ENCODE measurements at regions not wholly inside any gene's neighbourhood (a gene's known extent, or its start where the extent isn't known, plus 50 kb on each side); places are given as distances from the start of the nearest gene placed in this dataset.

DNA sequence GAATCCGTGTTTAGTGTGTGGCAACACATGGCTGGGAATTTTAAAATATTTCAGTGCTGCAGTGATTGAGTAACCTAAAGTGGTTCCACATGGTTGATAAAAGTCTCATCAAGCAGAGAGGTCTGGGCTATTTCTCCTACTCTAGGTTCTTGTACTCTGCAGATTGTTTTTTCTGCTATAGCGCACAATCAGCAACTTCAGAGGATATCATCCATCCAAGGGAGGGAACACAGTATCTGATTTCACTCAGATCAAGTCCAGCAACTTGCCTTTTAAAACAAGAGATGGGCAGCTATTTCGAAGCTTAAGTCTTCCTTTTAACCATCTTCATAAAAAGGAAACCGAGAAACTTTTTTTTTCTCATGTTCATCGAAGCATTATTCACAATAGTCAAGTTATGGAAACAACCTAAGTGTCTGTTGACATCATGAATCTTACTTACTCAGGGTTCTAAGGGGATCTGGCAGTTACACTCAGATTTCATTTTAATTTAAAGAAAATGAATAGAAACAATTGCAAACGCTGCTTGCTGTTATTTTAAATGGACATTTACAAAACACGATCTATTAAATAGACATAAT, 172.7 kb upstream of the TRIB2 start:
- H3K27me3 ChIP-seq = no peaks in the 10 kb centered on the region
- no peaks in the 10 kb centered on the region for H3K9me3 ChIP-seq
- no peaks in the 10 kb centered on the region for H3K36me3 ChIP-seq
- DNase-seq (ENCODE audit: low spot score in 2 of 2) = no peak
- no peak overlapping the region for H3K4me3 ChIP-seq
- H3K4me1 ChIP-seq = peaks cover 0 to 7% (median under 1%) of the 10 kb centered on the region in 4 donors
- 75 to 76% methylated on average over 7 of the region's 7 CpGs for WGBS, 2 donors
- H3K27ac ChIP-seq = peak overlapping the region in 1 of 4 donors; percentile 31
- TF ChIP-seq EP300 (IDR thresholded peaks at IDR 0.05) (peak in 1 of 2 donors; percentile 68), POLR2A (IDR thresholded peaks at IDR 0.05) (no peak)

DNA sequence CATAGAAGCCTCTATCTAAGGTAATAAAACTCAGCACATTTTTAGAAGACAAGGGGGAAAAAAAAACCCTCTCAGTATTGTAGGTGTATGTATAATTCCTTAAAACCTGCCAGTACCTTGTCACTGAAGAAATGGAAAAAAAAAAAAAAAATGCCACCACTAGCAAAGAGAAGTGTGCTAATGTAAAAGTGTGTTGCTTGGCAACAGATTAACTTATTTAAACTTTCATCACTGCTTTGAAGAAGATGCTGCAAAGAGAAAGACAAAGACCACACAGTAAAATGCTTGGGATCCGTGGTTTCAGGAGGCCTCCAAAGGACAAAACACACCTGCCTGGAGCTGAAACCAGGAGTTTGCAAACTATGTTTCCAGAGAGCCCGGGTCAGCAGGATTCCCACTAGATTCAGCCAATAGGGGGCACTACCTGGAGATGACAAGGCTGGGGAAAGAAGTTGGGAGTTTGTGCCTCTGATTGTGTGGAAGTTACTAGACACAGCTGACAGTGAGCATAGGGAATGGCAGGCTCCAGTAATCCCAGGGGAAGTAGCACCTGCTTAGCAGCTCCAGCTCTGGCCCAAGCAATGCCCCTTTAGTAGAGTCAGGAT, 169.1 kb upstream of the TRIB2 start:
- H3K4me3 ChIP-seq = no peak overlapping the region
- 67 to 91% methylated on average over 2 of the region's 2 CpGs for WGBS, 2 donors
- no peak overlapping the region for H3K27ac ChIP-seq
- no peaks in the 10 kb centered on the region for H3K27me3 ChIP-seq
- TF ChIP-seq EP300 (IDR thresholded peaks at IDR 0.05) (no peak), POLR2A (IDR thresholded peaks at IDR 0.05) (no peak)
- TF ChIP-seq, protein P1, sequence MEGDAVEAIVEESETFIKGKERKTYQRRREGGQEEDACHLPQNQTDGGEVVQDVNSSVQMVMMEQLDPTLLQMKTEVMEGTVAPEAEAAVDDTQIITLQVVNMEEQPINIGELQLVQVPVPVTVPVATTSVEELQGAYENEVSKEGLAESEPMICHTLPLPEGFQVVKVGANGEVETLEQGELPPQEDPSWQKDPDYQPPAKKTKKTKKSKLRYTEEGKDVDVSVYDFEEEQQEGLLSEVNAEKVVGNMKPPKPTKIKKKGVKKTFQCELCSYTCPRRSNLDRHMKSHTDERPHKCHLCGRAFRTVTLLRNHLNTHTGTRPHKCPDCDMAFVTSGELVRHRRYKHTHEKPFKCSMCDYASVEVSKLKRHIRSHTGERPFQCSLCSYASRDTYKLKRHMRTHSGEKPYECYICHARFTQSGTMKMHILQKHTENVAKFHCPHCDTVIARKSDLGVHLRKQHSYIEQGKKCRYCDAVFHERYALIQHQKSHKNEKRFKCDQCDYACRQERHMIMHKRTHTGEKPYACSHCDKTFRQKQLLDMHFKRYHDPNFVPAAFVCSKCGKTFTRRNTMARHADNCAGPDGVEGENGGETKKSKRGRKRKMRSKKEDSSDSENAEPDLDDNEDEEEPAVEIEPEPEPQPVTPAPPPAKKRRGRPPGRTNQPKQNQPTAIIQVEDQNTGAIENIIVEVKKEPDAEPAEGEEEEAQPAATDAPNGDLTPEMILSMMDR (IDR thresholded peaks at IDR 0.05) = no peak
- no peaks in the 10 kb centered on the region for H3K36me3 ChIP-seq
- DNase-seq (ENCODE audit: low spot score in 2 of 2) = no peak
- no peaks in the 10 kb centered on the region for H3K9me3 ChIP-seq
- peaks cover 0 to 7% (median 2%) of the 10 kb centered on the region in 4 donors for H3K4me1 ChIP-seq

DNA sequence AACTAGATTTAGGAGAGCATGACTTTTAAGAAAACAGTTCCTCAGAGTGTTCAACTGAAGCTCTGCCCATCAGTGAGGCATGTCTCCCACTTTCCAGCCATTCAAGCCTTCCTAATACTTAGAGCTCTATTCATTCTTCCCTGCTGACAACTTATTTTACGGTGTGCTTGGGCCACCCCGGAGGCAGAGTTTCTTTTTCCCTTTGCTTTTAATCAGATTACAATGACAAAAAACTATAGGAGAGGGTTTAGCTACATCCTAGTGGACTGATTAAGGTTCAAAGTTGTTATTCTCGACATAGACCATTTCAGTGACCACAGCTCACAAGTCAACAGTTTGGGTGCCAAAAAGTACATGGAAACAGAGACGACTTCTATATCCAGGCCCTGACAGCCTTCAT, 167.8 kb upstream of the TRIB2 start:
- no peak for TF ChIP-seq EP300 (IDR thresholded peaks at IDR 0.05)
- Histone ChIP-seq H3K27me3 (no peaks in the 10 kb centered on the region), H3K36me3 (no peaks in the 10 kb centered on the region), H3K4me3 (no peak overlapping the region), H3K4me1 (peaks cover 0 to 4% (median 0%) of the 10 kb centered on the region in 4 donors), H3K9me3 (no peaks in the 10 kb centered on the region), H3K27ac (peak overlapping the region in 2 of 4 donors; percentile 52 to 53)
- no peak for DNase-seq (ENCODE audit: low spot score in 2 of 2)
- 41 to 44% methylated on average over 4 of the region's 4 CpGs for WGBS, 2 donors

DNA sequence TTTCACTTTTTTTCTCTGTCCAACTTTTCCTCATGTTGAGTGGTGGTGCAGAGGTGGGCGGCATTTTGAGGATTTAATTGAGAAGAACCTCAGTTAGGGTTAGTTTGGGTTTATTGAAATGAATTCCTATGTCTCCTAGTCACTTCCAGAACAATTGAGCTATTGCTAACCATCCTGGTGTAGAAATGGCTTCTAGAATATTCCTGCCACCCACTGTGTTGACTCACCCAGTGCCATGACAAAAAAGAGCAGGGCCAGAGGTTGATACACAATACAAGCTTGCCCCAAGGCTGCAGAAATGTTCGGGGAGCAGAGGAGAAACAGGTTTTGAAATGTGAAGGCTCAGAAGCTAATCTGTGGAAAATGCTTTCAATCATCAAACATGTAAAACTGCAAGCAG, 167.1 kb upstream of the TRIB2 start:
- H3K9me3 ChIP-seq = no peaks in the 10 kb centered on the region
- DNase-seq (ENCODE audit: low spot score in 2 of 2) = no peak
- H3K4me3 ChIP-seq = no peak overlapping the region
- no peaks in the 10 kb centered on the region for H3K27me3 ChIP-seq
- peak overlapping the region in 2 of 4 donors; percentile 52 to 53 for H3K27ac ChIP-seq
- peaks cover 0 to 5% (median 3%) of the 10 kb centered on the region in 4 donors for H3K4me1 ChIP-seq
- no peak for TF ChIP-seq EP300 (IDR thresholded peaks at IDR 0.05)
- TF ChIP-seq, protein P1 (IDR thresholded peaks at IDR 0.05) = no peak
- no peak for TF ChIP-seq POLR2A (IDR thresholded peaks at IDR 0.05)
- 47 to 61% methylated on average over 2 of the region's 2 CpGs for WGBS, 2 donors
- no peaks in the 10 kb centered on the region for H3K36me3 ChIP-seq

DNA sequence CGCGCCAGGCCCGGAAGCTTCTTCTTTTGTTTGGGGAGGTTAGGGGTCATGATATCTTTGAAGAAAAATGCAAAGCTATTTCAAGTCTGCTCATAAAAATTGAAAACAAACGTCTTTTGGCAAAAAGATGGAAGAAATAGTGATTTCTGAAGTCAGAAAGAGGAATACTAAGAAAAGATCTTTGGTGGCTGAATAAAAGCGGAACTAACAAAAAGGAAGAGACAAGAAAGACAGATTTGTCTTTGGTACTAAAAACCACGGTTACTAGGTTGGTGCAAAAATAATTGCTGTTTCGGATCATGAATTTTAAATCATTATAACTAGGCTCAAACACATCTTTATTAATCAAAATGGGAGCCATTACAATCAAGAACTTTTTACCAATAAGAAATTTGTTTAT, 164.6 kb upstream of the TRIB2 start:
- no peaks in the 10 kb centered on the region for H3K27me3 ChIP-seq
- no peak for DNase-seq (ENCODE audit: low spot score in 2 of 2)
- H3K27ac ChIP-seq = no peak overlapping the region
- 84 to 86% methylated on average over 7 of the region's 7 CpGs for WGBS, 2 donors
- no peak overlapping the region for H3K4me3 ChIP-seq
- no peaks in the 10 kb centered on the region for H3K36me3 ChIP-seq
- no peak for TF ChIP-seq POLR2A (IDR thresholded peaks at IDR 0.05)
- TF ChIP-seq, protein P1 (IDR thresholded peaks at IDR 0.05) = no peak
- TF ChIP-seq EP300 (IDR thresholded peaks at IDR 0.05) = no peak
- H3K9me3 ChIP-seq = no peaks in the 10 kb centered on the region
- H3K4me1 ChIP-seq = peaks cover 0 to 20% (median 12%) of the 10 kb centered on the region in 4 donors

DNA sequence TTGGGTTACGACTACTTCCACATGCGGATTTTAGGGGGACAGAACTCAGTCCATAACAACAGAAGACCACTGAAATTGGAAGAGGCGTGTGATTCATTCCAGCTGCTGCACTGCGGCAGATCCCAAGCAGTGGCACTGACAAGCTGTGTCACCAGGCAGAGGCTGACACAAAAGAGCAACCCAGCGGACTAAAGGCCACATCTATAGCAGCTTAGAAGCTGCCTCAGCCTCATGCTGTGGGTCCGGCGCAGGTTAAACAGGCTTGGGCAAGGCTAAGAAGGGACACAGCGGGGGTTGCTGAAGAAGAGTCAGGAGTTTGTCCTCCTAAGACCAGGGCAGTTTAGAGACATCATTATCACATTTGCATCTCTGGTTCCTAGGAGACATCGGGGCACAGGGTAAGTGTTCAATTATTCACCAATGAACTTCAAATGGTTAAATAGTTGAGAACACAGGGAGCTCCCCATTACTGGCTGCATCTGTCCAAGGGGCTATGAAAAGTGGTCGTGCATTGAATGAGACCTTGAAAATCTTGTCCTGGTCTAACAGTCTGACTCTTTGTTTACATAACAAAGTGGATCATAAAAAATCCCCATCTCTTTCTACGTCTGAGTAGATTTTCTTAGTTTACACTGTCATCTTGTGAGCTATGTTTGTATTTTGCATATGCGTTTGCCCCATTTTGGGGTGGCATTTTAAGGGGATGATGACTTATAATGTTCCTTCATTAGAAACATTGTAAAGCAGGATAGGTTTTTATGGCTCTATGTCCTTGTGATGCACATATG, 162.3 kb upstream of the TRIB2 start:
- no peak for TF ChIP-seq POLR2A (IDR thresholded peaks at IDR 0.05)
- TF ChIP-seq EP300 (IDR thresholded peaks at IDR 0.05) = no peak
- TF ChIP-seq, protein P1 (IDR thresholded peaks at IDR 0.05) = no peak
- Histone ChIP-seq H3K4me3 (no peak overlapping the region), H3K27ac (peak overlapping the region in 2 of 4 donors; percentile 17 to 64), H3K4me1 (peaks cover 0 to 20% (median 10%) of the 10 kb centered on the region in 4 donors), H3K27me3 (no peaks in the 10 kb centered on the region), H3K36me3 (no peaks in the 10 kb centered on the region), H3K9me3 (no peaks in the 10 kb centered on the region)
- WGBS, 2 donors = 80 to 83% methylated on average over 12 of the region's 12 CpGs
- DNase-seq (ENCODE audit: low spot score in 2 of 2) = no peak

Measured in tibial nerve (tissue), 4 donors.